ENCODE measurements at regions not wholly inside any gene's neighbourhood (a gene's known extent, or its start where the extent isn't known, plus 50 kb on each side); places are given as distances from the start of the nearest gene placed in this dataset.

DNA sequence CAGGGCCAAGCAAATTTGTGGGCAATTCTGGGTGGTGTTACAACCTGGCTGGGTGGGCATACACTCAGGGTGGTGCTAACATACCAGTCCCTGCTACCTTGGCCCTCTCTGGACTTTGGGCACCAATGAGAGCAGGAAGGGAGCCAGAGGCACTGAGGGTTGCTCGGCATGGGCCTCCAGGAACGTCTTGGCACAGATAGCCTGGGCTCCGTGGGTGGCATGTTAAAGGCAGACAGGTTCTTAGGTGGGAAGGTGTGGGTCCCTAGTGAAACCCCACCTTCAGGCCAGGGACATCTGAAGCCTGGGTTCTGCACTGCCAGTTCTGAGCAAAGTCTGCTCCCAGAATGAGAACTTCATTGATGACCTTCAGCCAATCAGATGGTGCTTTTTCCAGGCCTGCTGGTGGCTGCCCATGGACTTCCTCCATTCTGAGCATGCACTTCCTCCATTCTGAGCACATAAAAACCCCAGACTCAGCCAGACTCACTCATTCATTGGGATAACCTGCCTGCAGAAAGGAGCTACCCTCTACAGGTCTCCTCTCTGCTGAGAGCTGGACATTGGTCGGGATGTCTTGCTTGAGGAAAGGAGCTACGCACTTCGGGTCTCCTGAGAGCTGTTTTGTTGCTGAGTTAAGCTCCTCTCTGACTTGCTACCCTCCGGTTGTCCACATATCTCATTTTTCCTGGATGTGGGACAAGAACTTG is 2567.1 kb downstream of the PCDH9 start:
- TF ChIP-seq, protein P1, sequence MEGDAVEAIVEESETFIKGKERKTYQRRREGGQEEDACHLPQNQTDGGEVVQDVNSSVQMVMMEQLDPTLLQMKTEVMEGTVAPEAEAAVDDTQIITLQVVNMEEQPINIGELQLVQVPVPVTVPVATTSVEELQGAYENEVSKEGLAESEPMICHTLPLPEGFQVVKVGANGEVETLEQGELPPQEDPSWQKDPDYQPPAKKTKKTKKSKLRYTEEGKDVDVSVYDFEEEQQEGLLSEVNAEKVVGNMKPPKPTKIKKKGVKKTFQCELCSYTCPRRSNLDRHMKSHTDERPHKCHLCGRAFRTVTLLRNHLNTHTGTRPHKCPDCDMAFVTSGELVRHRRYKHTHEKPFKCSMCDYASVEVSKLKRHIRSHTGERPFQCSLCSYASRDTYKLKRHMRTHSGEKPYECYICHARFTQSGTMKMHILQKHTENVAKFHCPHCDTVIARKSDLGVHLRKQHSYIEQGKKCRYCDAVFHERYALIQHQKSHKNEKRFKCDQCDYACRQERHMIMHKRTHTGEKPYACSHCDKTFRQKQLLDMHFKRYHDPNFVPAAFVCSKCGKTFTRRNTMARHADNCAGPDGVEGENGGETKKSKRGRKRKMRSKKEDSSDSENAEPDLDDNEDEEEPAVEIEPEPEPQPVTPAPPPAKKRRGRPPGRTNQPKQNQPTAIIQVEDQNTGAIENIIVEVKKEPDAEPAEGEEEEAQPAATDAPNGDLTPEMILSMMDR (IDR thresholded peaks at IDR 0.05; ENCODE audit: low read depth, low read length, missing input control), result no peak
- TF ChIP-seq SP1 (IDR thresholded peaks at IDR 0.05) (no peak), YY1 (IDR thresholded peaks at IDR 0.05) (no peak), GABPA (IDR thresholded peaks at IDR 0.05 in 1 of 2, conservative IDR thresholded peaks at IDR 0.05 in 1 of 2) (no peak), HNF4G (IDR thresholded peaks at IDR 0.05) (no peak), FOXA1 (IDR thresholded peaks at IDR 0.05) (no peak), NR2F2 (IDR thresholded peaks at IDR 0.05) (no peak), RAD21 (IDR thresholded peaks at IDR 0.05) (no peak), TAF1 (conservative IDR thresholded peaks at IDR 0.05) (no peak)
- TF ChIP-seq, protein P2, sequence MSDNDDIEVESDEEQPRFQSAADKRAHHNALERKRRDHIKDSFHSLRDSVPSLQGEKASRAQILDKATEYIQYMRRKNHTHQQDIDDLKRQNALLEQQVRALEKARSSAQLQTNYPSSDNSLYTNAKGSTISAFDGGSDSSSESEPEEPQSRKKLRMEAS (IDR thresholded peaks at IDR 0.05), result no peak
- TF ChIP-seq, protein P3, sequence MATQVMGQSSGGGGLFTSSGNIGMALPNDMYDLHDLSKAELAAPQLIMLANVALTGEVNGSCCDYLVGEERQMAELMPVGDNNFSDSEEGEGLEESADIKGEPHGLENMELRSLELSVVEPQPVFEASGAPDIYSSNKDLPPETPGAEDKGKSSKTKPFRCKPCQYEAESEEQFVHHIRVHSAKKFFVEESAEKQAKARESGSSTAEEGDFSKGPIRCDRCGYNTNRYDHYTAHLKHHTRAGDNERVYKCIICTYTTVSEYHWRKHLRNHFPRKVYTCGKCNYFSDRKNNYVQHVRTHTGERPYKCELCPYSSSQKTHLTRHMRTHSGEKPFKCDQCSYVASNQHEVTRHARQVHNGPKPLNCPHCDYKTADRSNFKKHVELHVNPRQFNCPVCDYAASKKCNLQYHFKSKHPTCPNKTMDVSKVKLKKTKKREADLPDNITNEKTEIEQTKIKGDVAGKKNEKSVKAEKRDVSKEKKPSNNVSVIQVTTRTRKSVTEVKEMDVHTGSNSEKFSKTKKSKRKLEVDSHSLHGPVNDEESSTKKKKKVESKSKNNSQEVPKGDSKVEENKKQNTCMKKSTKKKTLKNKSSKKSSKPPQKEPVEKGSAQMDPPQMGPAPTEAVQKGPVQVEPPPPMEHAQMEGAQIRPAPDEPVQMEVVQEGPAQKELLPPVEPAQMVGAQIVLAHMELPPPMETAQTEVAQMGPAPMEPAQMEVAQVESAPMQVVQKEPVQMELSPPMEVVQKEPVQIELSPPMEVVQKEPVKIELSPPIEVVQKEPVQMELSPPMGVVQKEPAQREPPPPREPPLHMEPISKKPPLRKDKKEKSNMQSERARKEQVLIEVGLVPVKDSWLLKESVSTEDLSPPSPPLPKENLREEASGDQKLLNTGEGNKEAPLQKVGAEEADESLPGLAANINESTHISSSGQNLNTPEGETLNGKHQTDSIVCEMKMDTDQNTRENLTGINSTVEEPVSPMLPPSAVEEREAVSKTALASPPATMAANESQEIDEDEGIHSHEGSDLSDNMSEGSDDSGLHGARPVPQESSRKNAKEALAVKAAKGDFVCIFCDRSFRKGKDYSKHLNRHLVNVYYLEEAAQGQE (IDR thresholded peaks at IDR 0.05), result no peak
- TF ChIP-seq, protein P4, sequence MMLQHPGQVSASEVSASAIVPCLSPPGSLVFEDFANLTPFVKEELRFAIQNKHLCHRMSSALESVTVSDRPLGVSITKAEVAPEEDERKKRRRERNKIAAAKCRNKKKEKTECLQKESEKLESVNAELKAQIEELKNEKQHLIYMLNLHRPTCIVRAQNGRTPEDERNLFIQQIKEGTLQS (IDR thresholded peaks at IDR 0.05), result no peak
- TF ChIP-seq, protein P5, sequence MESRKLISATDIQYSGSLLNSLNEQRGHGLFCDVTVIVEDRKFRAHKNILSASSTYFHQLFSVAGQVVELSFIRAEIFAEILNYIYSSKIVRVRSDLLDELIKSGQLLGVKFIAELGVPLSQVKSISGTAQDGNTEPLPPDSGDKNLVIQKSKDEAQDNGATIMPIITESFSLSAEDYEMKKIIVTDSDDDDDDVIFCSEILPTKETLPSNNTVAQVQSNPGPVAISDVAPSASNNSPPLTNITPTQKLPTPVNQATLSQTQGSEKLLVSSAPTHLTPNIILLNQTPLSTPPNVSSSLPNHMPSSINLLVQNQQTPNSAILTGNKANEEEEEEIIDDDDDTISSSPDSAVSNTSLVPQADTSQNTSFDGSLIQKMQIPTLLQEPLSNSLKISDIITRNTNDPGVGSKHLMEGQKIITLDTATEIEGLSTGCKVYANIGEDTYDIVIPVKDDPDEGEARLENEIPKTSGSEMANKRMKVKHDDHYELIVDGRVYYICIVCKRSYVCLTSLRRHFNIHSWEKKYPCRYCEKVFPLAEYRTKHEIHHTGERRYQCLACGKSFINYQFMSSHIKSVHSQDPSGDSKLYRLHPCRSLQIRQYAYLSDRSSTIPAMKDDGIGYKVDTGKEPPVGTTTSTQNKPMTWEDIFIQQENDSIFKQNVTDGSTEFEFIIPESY (IDR thresholded peaks at IDR 0.05), result no peak

Data from liver (tissue), 3 donors.